Thyroid gland (tissue), 4 donors: ENCODE measurements at regions not wholly inside any gene's neighbourhood (a gene's known extent, or its start where the extent isn't known, plus 50 kb on each side); places are given as distances from the start of the nearest gene placed in this dataset.
"Not testable (repeated sequence)": the region's sequence is repeated elsewhere in the genome, so short reads cannot be mapped to it uniquely, and the experiment has no call there.

Experiments used
- DNase-seq, 2 donors: peaks; one replicate each; pipeline ENCODE4 v3.0.0-alpha.2; 2019
- H3K27ac ChIP-seq, 3 donors: fragments of 200-600 bp; sonication (generic); 1 replicate in 2 of 3; 2 replicates in 1 of 3; pipeline ENCODE4 v1.5.1; 2016 to 2019; ENCODE audit warnings: mild to moderate bottlenecking in 1 of 3, moderate library complexity in 1 of 3
- H3K27me3 ChIP-seq: fragments of 200-600 bp; sonication (generic); one replicate; pipeline ENCODE4 v1.5.1; 2019
- H3K36me3 ChIP-seq, 2 donors: fragments of 200-600 bp; sonication (generic); one replicate each; pipeline ENCODE4 v1.5.1; 2016 to 2019
- H3K4me1 ChIP-seq, 2 donors: fragments of 200-600 bp; sonication (generic); one replicate each; pipeline ENCODE4 v1.5.1; 2017 to 2019
- H3K4me3 ChIP-seq, 3 donors: fragments of 200-600 bp; sonication (generic); replicated peaks in 1 of 3; 1 replicate in 2 of 3; 2 replicates in 1 of 3; pipeline ENCODE4 v1.5.1; 2016; ENCODE audit warnings: mild to moderate bottlenecking in 1 of 3
- H3K9me3 ChIP-seq: fragments of 200-600 bp; sonication (generic); one replicate; pipeline ENCODE4 v1.5.1; 2017
- POLR2A ChIP-seq, 2 donors: fragments of 450-650 bp; IDR thresholded peaks; one replicate each; pipeline ENCODE4 v1.6.1; 2017; ENCODE audit warnings: antibody characterized with exemption in 2 of 2, mild to moderate bottlenecking in 2 of 2, moderate library complexity in 1 of 2
- WGBS, 2 donors: methylation state at CpG; one replicate each; pipeline ENCODE4 v1.1.5; 2017; 5-methylcytosine and 5-hydroxymethylcytosine counted together
- intact Hi-C: fragments of 100-400 bp; cut with DNase I; formaldehyde crosslinking; loops from one replicate; pipeline ENCODE4 v1.15.1; 2023
- TF ChIP-seq, protein P1 (sequence below), 6 experiments: fragments of 200-600 bp in 3 of 6; fragments of 450-650 bp in 3 of 6; sonication (generic) in 3 of 6; IDR thresholded peaks; one replicate each; pipeline ENCODE4 v1.5.1; 2016 to 2019; ENCODE audit warnings: antibody characterized with exemption in 6 of 6, mild to moderate bottlenecking in 2 of 6, inconsistent platforms in 1 of 6, moderate library complexity in 1 of 6

DNA sequence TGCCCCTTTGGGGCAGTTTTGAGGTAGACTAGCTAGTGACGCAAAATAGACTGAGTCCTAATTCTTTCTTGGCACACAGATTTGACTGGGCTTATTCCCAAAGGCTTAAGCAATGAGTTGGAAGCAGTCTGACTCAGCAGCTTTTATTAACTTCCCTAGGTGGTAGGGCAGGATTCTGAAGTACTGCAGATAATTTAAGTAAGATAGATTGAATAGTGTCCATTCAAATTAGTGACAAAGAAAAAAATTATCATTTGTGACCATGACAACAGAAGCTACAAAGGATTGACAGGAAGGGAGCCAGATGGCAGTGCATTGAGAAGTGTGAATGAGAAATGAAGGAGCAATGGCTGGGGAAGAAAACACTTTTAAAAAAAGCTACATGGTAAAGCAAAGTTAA, 649.4 kb downstream of the CDH9 start:
- H3K36me3 ChIP-seq, result no peaks in the 10 kb centered on the region
- no peak overlapping the region for H3K4me3 ChIP-seq
- no peak for TF ChIP-seq POLR2A (IDR thresholded peaks at IDR 0.05)
- TF ChIP-seq, protein P1, sequence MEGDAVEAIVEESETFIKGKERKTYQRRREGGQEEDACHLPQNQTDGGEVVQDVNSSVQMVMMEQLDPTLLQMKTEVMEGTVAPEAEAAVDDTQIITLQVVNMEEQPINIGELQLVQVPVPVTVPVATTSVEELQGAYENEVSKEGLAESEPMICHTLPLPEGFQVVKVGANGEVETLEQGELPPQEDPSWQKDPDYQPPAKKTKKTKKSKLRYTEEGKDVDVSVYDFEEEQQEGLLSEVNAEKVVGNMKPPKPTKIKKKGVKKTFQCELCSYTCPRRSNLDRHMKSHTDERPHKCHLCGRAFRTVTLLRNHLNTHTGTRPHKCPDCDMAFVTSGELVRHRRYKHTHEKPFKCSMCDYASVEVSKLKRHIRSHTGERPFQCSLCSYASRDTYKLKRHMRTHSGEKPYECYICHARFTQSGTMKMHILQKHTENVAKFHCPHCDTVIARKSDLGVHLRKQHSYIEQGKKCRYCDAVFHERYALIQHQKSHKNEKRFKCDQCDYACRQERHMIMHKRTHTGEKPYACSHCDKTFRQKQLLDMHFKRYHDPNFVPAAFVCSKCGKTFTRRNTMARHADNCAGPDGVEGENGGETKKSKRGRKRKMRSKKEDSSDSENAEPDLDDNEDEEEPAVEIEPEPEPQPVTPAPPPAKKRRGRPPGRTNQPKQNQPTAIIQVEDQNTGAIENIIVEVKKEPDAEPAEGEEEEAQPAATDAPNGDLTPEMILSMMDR (IDR thresholded peaks at IDR 0.05), result no peak
- H3K27me3 ChIP-seq, result no peaks in the 10 kb centered on the region
- intact Hi-C loops, result no loop called here
- no peak for DNase-seq
- WGBS, 2 donors, result 0% methylated on average over 1 of the region's 1 CpG
- H3K4me1 ChIP-seq, result no peaks in the 10 kb centered on the region
- no peak overlapping the region for H3K27ac ChIP-seq
- no peaks in the 10 kb centered on the region for H3K9me3 ChIP-seq

DNA sequence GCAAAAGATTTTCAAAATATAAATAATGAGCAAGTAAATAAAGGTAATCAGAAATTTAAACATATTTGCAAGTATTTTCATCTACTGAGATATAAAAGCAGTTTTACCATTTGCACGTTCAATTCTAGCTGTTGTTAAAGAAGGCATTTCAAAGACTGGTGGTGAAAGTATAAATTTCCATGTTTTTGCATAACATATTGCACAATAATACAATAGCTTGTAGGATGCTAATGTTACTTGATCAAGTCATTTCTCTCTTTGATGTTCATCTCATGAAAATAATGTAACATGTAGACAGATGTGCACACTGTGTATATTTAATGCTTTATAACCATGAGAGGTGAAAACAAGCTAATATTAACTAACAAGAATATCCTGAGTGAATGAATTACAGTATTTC, 651.9 kb downstream of the CDH9 start:
- Histone ChIP-seq H3K4me3 (no peak overlapping the region), H3K27ac (no peak overlapping the region), H3K27me3 (no peaks in the 10 kb centered on the region), H3K36me3 (no peaks in the 10 kb centered on the region), H3K4me1 (no peaks in the 10 kb centered on the region), H3K9me3 (no peaks in the 10 kb centered on the region)
- DNase-seq, result no peak
- TF ChIP-seq, protein P1 (IDR thresholded peaks at IDR 0.05), result no peak
- TF ChIP-seq POLR2A (IDR thresholded peaks at IDR 0.05), result no peak
- WGBS, 2 donors, result 79 to 86% methylated on average over 1 of the region's 1 CpG
- intact Hi-C loops, result no loop called here

DNA sequence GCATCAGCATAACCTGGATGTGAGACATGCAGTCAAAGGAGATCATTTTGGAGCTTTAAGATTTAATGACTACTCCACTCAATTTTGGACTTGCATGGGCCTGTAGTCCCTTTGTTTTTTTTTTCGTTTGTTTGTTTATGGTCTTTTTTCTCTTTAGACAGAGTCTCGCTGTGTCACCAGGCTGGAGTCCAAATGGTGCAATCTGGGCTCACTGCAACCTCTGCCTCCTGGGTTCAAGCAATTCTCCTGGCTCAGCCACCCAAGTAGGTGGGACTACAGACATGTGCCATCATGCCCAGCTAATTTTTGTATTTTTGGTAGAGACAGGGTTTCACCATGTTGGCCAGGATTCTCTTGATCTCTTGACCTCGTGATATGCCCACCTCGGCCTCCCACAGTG, 673.8 kb downstream of the CDH9 start:
- H3K4me3 ChIP-seq, H3K9me3 ChIP-seq, H3K27me3 ChIP-seq, intact Hi-C loops, H3K4me1 ChIP-seq, DNase-seq, H3K27ac ChIP-seq, H3K36me3 ChIP-seq: not testable (repeated sequence)
- WGBS, 2 donors, result 73 to 79% methylated on average over 4 of the region's 4 CpGs

DNA sequence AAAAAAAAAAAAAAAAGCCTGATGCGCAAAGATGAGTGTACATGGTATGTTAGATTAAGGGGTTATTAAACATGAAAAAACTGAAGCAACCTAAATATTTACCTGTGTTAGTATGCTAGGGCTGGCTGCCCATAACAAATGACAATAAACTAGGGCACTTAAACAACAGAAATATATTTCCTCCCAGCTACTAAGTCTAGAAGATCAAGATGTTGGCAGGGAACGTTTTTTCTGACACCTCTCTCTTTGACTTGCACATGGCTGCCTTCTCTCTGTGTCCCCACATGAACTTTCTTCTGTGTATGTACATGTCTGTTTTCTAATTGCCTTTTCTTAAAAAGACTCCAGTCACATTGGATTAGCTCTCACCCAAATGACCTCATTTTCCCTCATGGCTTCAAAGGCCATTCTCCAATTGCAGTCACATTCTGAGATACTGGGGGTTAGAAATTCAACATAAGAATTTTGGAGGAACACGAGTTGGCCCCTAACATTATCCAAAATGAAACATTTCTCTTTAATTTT, 694.5 kb downstream of the CDH9 start:
- no peaks in the 10 kb centered on the region for H3K4me1 ChIP-seq
- H3K9me3 ChIP-seq, result no peaks in the 10 kb centered on the region
- TF ChIP-seq POLR2A (IDR thresholded peaks at IDR 0.05), result no peak
- TF ChIP-seq, protein P1 (IDR thresholded peaks at IDR 0.05), result no peak
- H3K27ac ChIP-seq, result no peak overlapping the region
- intact Hi-C loops, result no loop called here
- H3K27me3 ChIP-seq, result no peaks in the 10 kb centered on the region
- no peak for DNase-seq
- no peak overlapping the region for H3K4me3 ChIP-seq
- H3K36me3 ChIP-seq, result no peaks in the 10 kb centered on the region
- 62 to 74% methylated on average over 3 of the region's 3 CpGs for WGBS, 2 donors

DNA sequence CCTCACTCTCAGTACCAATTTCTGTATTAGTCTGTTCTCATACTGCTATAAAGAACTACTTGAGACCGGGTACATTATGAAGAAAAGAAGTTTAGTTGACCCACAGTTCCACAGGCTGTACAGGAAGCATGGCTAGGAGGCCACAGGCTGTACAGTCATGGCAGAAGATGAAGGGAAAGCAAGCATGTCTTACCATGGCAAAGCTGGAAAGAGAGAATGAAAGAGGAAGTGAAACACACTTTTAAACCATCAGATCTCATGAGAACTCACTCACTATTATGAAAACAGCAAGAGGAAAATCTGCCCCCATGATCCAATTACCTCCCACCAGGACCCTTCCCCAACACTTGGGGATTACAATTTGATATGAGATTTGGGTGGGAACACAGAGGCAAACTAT, 698.8 kb downstream of the CDH9 start:
- H3K27ac ChIP-seq, result no peak overlapping the region
- 51 to 53% methylated on average over 1 of the region's 1 CpG for WGBS, 2 donors
- no peaks in the 10 kb centered on the region for H3K36me3 ChIP-seq
- intact Hi-C loops, result no loop called here
- H3K27me3 ChIP-seq, result no peaks in the 10 kb centered on the region
- no peak overlapping the region for H3K4me3 ChIP-seq
- TF ChIP-seq, protein P1 (IDR thresholded peaks at IDR 0.05), result no peak
- no peak for TF ChIP-seq POLR2A (IDR thresholded peaks at IDR 0.05)
- DNase-seq, result no peak
- H3K4me1 ChIP-seq, result no peaks in the 10 kb centered on the region
- no peaks in the 10 kb centered on the region for H3K9me3 ChIP-seq
